Fibroblast of the aortic adventitia (primary cell): ENCODE measurements at regions not wholly inside any gene's neighbourhood (a gene's known extent, or its start where the extent isn't known, plus 50 kb on each side); places are given as distances from the start of the nearest gene placed in this dataset.
A peak's percentile ranks its signal among the peaks of the same experiment; 100 is the strongest.

ENCODE experiments used
- DNase-seq: peaks from one replicate; pipeline ENCODE4 v3.0.0-alpha.2; 2010; ENCODE audit warnings: low read depth
- H3K4me3 ChIP-seq: 2 replicates; pipeline ENCODE4 v1.5.1; 2011; ENCODE audit warnings: low read depth, mild to moderate bottlenecking, control low read depth, low read length, moderate library complexity
- TF ChIP-seq, protein P1 (sequence below): IDR thresholded peaks from 2 replicates; pipeline ENCODE4 v1.5.1; 2011; ENCODE audit warnings: mild to moderate bottlenecking, low read length, control low read depth, inconsistent platforms; ENCODE audit not compliant: insufficient read depth

DNA sequence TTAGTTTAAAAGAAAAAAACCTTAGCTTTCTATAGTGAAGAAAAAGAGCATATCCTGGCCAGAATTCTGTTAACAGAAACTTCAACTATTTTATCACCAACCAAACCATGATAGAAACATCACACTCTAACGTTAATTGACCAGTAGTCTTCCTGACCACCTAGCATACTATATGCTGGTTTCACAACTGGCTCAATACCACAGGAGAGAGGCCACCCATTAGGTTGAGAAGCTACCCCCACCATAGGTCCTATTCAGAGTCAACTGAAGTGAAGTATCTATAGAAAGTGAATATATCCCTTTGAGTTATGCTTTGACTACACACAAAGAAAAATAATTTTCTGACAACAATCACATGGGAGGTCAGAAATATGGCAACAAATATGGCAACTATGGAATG lies 85.2 kb upstream of the STK17B start:
- TF ChIP-seq, protein P1, sequence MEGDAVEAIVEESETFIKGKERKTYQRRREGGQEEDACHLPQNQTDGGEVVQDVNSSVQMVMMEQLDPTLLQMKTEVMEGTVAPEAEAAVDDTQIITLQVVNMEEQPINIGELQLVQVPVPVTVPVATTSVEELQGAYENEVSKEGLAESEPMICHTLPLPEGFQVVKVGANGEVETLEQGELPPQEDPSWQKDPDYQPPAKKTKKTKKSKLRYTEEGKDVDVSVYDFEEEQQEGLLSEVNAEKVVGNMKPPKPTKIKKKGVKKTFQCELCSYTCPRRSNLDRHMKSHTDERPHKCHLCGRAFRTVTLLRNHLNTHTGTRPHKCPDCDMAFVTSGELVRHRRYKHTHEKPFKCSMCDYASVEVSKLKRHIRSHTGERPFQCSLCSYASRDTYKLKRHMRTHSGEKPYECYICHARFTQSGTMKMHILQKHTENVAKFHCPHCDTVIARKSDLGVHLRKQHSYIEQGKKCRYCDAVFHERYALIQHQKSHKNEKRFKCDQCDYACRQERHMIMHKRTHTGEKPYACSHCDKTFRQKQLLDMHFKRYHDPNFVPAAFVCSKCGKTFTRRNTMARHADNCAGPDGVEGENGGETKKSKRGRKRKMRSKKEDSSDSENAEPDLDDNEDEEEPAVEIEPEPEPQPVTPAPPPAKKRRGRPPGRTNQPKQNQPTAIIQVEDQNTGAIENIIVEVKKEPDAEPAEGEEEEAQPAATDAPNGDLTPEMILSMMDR = no peak
- no peak for DNase-seq

DNA sequence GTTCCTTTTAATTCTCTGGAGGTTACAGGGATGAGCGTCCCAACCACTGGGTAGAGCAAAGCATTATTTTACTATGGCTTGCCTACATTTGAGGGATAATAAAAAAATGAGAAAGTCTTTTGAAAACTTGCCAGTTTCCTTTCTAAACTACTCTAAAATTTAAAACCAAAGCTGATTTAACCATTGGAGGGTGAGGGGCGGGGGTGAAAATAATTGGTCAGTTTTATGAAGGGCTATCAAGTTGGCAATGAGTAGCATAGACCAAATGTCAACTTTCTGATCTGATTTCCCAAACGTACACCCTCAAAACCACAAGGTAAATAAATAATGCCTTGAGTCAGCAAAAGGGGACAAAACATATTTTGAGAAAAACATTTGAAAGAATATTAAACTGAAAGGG lies 85.7 kb upstream of the STK17B start:
- TF ChIP-seq, protein P1 = no peak
- no peak for DNase-seq
- no peak overlapping the region for H3K4me3 ChIP-seq

More for the DNA sequence above, 85.2 kb upstream of the STK17B start:
- H3K4me3 ChIP-seq = no peak overlapping the region

DNA sequence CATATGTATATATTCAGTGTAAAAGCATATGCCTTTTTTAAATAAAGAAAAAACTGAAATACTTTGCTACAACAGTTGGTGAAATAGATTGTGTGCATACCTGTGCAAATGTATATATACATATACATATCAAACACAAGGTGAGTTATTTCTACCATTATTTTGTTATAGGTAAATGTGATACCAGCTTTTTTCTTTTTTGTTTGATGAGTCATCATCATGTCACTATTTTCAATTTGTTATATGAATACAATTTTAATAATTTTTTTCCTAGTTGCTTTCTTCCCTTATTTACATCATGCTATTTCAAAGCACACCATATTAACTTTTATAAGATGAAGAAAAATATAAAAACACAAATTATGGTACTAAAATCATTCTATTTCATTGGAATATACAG lies 87.0 kb upstream of the STK17B start:
- TF ChIP-seq, protein P1 = no peak
- DNase-seq = no peak
- H3K4me3 ChIP-seq = no peak overlapping the region

DNA sequence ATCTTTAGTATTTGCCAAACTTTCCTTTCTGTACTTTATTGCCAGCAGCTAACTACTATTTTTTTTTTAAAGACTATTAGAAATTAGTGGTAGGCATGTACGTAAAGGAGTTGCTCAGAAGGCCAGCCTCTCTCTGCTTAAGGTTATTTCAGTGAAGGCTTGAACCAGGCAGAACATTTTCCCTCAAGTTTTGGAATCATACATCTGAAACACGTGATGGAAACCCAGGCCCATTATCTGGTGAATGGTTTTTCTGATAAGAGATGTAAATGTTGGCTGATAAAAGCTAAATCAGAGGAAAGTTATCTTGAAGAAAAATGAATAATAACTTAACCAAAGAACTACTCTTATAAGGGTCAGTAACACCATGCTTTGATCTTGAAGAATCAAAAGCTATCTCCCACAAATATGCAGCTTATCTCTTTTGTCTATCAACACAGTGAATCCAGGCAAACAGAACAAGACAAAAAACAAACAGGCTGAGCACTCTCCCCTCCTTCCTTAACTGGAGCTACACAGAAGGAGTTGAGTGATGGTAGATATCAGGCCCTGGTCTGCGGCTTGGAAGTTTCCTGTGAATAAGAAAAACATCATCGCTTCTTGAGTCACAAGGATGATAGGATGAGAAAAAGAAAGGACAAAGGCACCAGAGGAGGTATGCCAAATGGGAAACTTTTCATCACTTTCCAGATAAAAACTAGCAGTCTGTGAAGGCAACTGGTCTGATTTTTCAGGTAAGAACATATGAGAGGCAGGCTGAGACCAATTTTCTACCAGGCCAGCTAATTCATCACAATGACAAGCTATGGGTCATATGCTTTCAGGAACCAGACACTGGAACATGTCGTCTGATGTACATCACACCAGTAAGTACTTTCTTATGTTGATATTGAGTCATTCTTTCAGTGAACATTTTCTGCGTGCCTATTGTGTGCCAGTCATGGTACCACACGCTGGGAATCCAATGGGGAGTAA lies 88.4 kb upstream of the STK17B start:
- peak; percentile 92 for DNase-seq
- H3K4me3 ChIP-seq = no peak overlapping the region
- TF ChIP-seq, protein P1 = no peak

DNA sequence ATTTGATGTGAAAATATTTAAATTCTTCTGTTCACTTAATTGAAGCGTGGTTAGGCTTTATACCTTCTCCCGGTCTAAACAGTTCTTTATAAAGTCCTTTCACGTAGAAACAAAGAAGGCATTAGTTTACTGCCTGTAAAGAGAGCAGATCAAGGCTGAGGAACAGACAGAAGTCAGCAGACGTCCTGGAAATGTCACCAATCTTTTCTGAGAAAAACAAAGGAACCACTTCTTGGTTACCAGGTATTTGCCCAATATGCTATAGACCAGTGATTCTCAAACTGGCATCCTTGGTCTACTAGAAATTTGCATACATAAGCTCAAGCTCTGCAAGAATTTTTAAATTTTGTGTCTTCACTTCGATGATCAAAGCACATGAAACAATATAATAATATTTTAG lies 89.2 kb upstream of the STK17B start:
- no peak overlapping the region for H3K4me3 ChIP-seq
- no peak for DNase-seq
- TF ChIP-seq, protein P1 = no peak

DNA sequence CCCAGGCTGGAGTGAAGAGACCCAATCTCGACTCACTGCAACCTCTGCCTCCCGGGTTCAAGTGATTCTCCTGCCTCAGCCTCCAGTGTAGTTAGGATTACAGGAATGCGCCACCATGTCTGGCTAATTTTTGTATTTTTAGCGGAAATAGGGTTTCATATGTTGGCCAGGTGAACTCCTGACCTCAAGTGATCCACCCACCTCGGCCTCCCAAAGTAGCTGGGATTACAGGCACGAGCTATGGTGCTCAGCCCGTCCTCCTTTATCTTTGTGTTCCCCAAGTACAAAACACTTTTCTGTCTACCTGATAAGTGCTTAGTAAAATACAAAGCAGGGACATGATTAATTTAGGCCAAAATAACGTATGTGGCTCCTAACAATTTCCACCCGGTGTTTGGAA lies 91.2 kb upstream of the STK17B start:
- DNase-seq = no peak
- TF ChIP-seq, protein P1 = no peak
- no peak overlapping the region for H3K4me3 ChIP-seq
